HAP-1 (cell line): ENCODE measurements at regions not wholly inside any gene's neighbourhood (a gene's known extent, or its start where the extent isn't known, plus 50 kb on each side); places are given as distances from the start of the nearest gene placed in this dataset.
A peak's percentile ranks its signal among the peaks of the same experiment; 100 is the strongest.

Source experiments
- DNase-seq, 2 experiments: peaks; one replicate each; pipeline ENCODE4 v3.0.0-alpha.2; 2016 to 2020; ENCODE audit warnings: low spot score in 2 of 2
- H3K27me3 ChIP-seq: fragments of 250-450 bp; sonication (Bioruptor Pico); 2 replicates; pipeline ENCODE4 v1.5.1; 2020; ENCODE audit warnings: low read depth, mild to moderate bottlenecking, moderate library complexity
- H3K36me3 ChIP-seq: fragments of 250-450 bp; sonication (Bioruptor Pico); replicated peaks from 2 replicates; pipeline ENCODE4 v1.5.1; 2020; ENCODE audit warnings: mild to moderate bottlenecking
- H3K4me1 ChIP-seq: fragments of 250-450 bp; sonication (Bioruptor Pico); 2 replicates; pipeline ENCODE4 v1.5.1; 2020; ENCODE audit warnings: mild to moderate bottlenecking
- H3K4me3 ChIP-seq: fragments of 250-450 bp; sonication (Bioruptor Pico); 2 replicates; pipeline ENCODE4 v1.5.1; 2020; ENCODE audit warnings: mild to moderate bottlenecking, moderate library complexity
- H3K9me3 ChIP-seq: fragments of 250-450 bp; sonication (Bioruptor Pico); 2 replicates; pipeline ENCODE4 v1.5.1; 2020; ENCODE audit warnings: mild to moderate bottlenecking, moderate library complexity
- in situ Hi-C: fragments of 300-500 bp; cut with MboI; formaldehyde crosslinking; loops from 3 replicates; pipeline ENCODE4 v1.14.3; 2020; ENCODE audit warnings: low sequenced_read_pairs, inconsistent platforms, mixed read lengths

GRCh38 chr1:224791362-224791941, 138.0 kb upstream of the DNAH14 start:
- DNase-seq, result no peak
- Histone ChIP-seq H3K4me3 (no peak overlapping the region), H3K36me3 (no peaks in the 10 kb centered on the region), H3K9me3 (no peaks in the 10 kb centered on the region; the same call in 1 of the 2 replicates), H3K4me1 (no peaks in the 10 kb centered on the region), H3K27me3 (no peaks in the 10 kb centered on the region)
- in situ Hi-C loops, result no loop called here

- in situ Hi-C loops, result no loop called here
- H3K4me1 ChIP-seq, result no peaks in the 10 kb centered on the region
- no peak overlapping the region for H3K4me3 ChIP-seq
- DNase-seq, result no peak
- no peaks in the 10 kb centered on the region for H3K27me3 ChIP-seq
- no peaks in the 10 kb centered on the region for H3K9me3 ChIP-seq
- no peaks in the 10 kb centered on the region for H3K36me3 ChIP-seq
Observed at GRCh38 chr1:224795591-224795990, 133.9 kb upstream of the DNAH14 start.

- Histone ChIP-seq H3K9me3 (no peaks in the 10 kb centered on the region), H3K4me3 (no peak overlapping the region), H3K4me1 (no peaks in the 10 kb centered on the region; the same call in 1 of the 2 replicates), H3K27me3 (no peaks in the 10 kb centered on the region), H3K36me3 (no peaks in the 10 kb centered on the region)
- in situ Hi-C loops, result no loop called here
- DNase-seq, result no peak
Observed at GRCh38 chr1:224799083-224799482, 130.4 kb upstream of the DNAH14 start.

GRCh38 chr1:224800486-224801119, 128.9 kb upstream of the DNAH14 start:
- in situ Hi-C loops, result no loop called here
- peak; percentile 9 to 10 for DNase-seq

GRCh38 chr1:224801844-224802490, 127.5 kb upstream of the DNAH14 start:
- no peaks in the 10 kb centered on the region for H3K36me3 ChIP-seq
- no peaks in the 10 kb centered on the region for H3K9me3 ChIP-seq
- no peak overlapping the region for H3K4me3 ChIP-seq
- in situ Hi-C loops, result no loop called here
- DNase-seq, result no peak
- H3K4me1 ChIP-seq, result no peaks in the 10 kb centered on the region; the same call in 1 of the 2 replicates
- H3K27me3 ChIP-seq, result no peaks in the 10 kb centered on the region

More at GRCh38 chr1:224800486-224801119, 128.9 kb upstream of the DNAH14 start:
- Histone ChIP-seq H3K36me3 (no peaks in the 10 kb centered on the region), H3K9me3 (no peaks in the 10 kb centered on the region), H3K4me3 (no peak overlapping the region), H3K27me3 (no peaks in the 10 kb centered on the region), H3K4me1 (no peaks in the 10 kb centered on the region; the same call in 1 of the 2 replicates)

GRCh38 chr1:224802617-224803016, 126.9 kb upstream of the DNAH14 start:
- no peaks in the 10 kb centered on the region; the same call in 1 of the 2 replicates for H3K4me1 ChIP-seq
- H3K9me3 ChIP-seq, result no peaks in the 10 kb centered on the region
- H3K4me3 ChIP-seq, result no peak overlapping the region
- in situ Hi-C loops, result no loop called here
- H3K27me3 ChIP-seq, result no peaks in the 10 kb centered on the region
- H3K36me3 ChIP-seq, result no peaks in the 10 kb centered on the region
- DNase-seq, result no peak

GRCh38 chr1:224804220-224804619, 125.3 kb upstream of the DNAH14 start:
- H3K27me3 ChIP-seq, result no peaks in the 10 kb centered on the region
- H3K4me1 ChIP-seq, result no peaks in the 10 kb centered on the region; the same call in 1 of the 2 replicates
- DNase-seq, result no peak
- no peak overlapping the region for H3K4me3 ChIP-seq
- H3K9me3 ChIP-seq, result no peaks in the 10 kb centered on the region
- in situ Hi-C loops, result no loop called here
- H3K36me3 ChIP-seq, result no peaks in the 10 kb centered on the region

- Histone ChIP-seq H3K27me3 (no peaks in the 10 kb centered on the region), H3K4me3 (no peak overlapping the region), H3K36me3 (no peaks in the 10 kb centered on the region), H3K4me1 (no peaks in the 10 kb centered on the region; the same call in 1 of the 2 replicates), H3K9me3 (no peaks in the 10 kb centered on the region)
- DNase-seq, result no peak
- in situ Hi-C loops, result no loop called here
Observed at GRCh38 chr1:224805889-224806288, 123.6 kb upstream of the DNAH14 start.

- DNase-seq, result no peak
- Histone ChIP-seq H3K9me3 (no peaks in the 10 kb centered on the region), H3K36me3 (no peaks in the 10 kb centered on the region)
Observed at GRCh38 chr1:224809137-224809536, 120.3 kb upstream of the DNAH14 start.

GRCh38 chr1:224809613-224810012, 119.9 kb upstream of the DNAH14 start:
- Histone ChIP-seq H3K36me3 (no peaks in the 10 kb centered on the region), H3K4me3 (no peak overlapping the region), H3K9me3 (no peaks in the 10 kb centered on the region), H3K27me3 (no peaks in the 10 kb centered on the region), H3K4me1 (no peaks in the 10 kb centered on the region)
- in situ Hi-C loops, result no loop called here
- DNase-seq, result no peak

More at GRCh38 chr1:224809137-224809536, 120.3 kb upstream of the DNAH14 start:
- in situ Hi-C loops, result no loop called here
- H3K4me3 ChIP-seq, result no peak overlapping the region
- H3K27me3 ChIP-seq, result no peaks in the 10 kb centered on the region
- no peaks in the 10 kb centered on the region for H3K4me1 ChIP-seq

- no peak for DNase-seq
- Histone ChIP-seq H3K9me3 (no peaks in the 10 kb centered on the region), H3K4me1 (no peaks in the 10 kb centered on the region), H3K27me3 (no peaks in the 10 kb centered on the region), H3K36me3 (no peaks in the 10 kb centered on the region), H3K4me3 (no peak overlapping the region)
- in situ Hi-C loops, result no loop called here
Observed at GRCh38 chr1:224811564-224811963, 117.9 kb upstream of the DNAH14 start.

- Histone ChIP-seq H3K27me3 (peaks cover 2% of the 10 kb centered on the region; the same call in 1 of the 2 replicates), H3K4me3 (no peak overlapping the region), H3K9me3 (no peaks in the 10 kb centered on the region), H3K36me3 (no peaks in the 10 kb centered on the region), H3K4me1 (no peaks in the 10 kb centered on the region)
- in situ Hi-C loops, result no loop called here
- DNase-seq, result no peak
Observed at GRCh38 chr1:224815647-224816046, 113.8 kb upstream of the DNAH14 start.

GRCh38 chr1:224816062-224816461, 113.4 kb upstream of the DNAH14 start:
- H3K9me3 ChIP-seq, result no peaks in the 10 kb centered on the region
- in situ Hi-C loops, result no loop called here

GRCh38 chr1:224817382-224817781, 112.1 kb upstream of the DNAH14 start:
- Histone ChIP-seq H3K36me3 (no peaks in the 10 kb centered on the region), H3K9me3 (no peaks in the 10 kb centered on the region), H3K4me3 (no peak overlapping the region), H3K4me1 (no peaks in the 10 kb centered on the region), H3K27me3 (peaks cover 2% of the 10 kb centered on the region; the same call in 1 of the 2 replicates)
- in situ Hi-C loops, result no loop called here
- DNase-seq, result no peak

More at GRCh38 chr1:224816062-224816461, 113.4 kb upstream of the DNAH14 start:
- no peak for DNase-seq
- Histone ChIP-seq H3K36me3 (no peaks in the 10 kb centered on the region), H3K4me1 (no peaks in the 10 kb centered on the region), H3K4me3 (no peak overlapping the region), H3K27me3 (peaks cover 2% of the 10 kb centered on the region; the same call in 1 of the 2 replicates)
